T-helper 17 cell (primary cell): ENCODE measurements at regions not wholly inside any gene's neighbourhood (a gene's known extent, or its start where the extent isn't known, plus 50 kb on each side); places are given as distances from the start of the nearest gene placed in this dataset.
"Not testable (repeated sequence)": the region's sequence is repeated elsewhere in the genome, so short reads cannot be mapped to it uniquely, and the experiment has no call there.

ENCODE experiments used
- ATAC-seq: fragments of 150-1000 bp; cut with Tn5 transposase; 2 replicates; pipeline ENCODE4 v1.10.0; 2021; ENCODE audit warnings: mild to moderate bottlenecking, moderate library complexity
- DNase-seq, 3 donors: peaks; one replicate each; pipeline versions ENCODE4 v3.0.0 to v3.0.0-alpha.2; 2020 to 2021
- H3K9me3 ChIP-seq: one replicate; pipeline ENCODE4 v1.7.0; 2013; ENCODE audit warnings: low read length, mild to moderate bottlenecking; ENCODE audit not compliant: control insufficient read depth, poor library complexity, severe bottlenecking
- H3K27ac Mint-ChIP-seq: one replicate; pipeline ENCODE4 v1.8.0; 2022; ENCODE audit warnings: mild to moderate bottlenecking, moderate library complexity, mixed read lengths
- H3K27me3 Mint-ChIP-seq: one replicate; pipeline ENCODE4 v1.8.0; 2022; ENCODE audit warnings: mixed read lengths
- H3K36me3 Mint-ChIP-seq: one replicate; pipeline ENCODE4 v1.8.0; 2022; ENCODE audit warnings: low read depth, mixed read lengths
- H3K4me1 Mint-ChIP-seq: one replicate; pipeline ENCODE4 v1.8.0; 2022; ENCODE audit warnings: mild to moderate bottlenecking, mixed read lengths
- H3K4me3 Mint-ChIP-seq: one replicate; pipeline ENCODE4 v1.8.0; 2022; ENCODE audit warnings: mild to moderate bottlenecking, moderate library complexity, mixed read lengths

- Mint-ChIP-seq H3K36me3 (no peaks in the 10 kb centered on the region), H3K4me3 (no peak overlapping the region), H3K27ac (no peak overlapping the region), H3K4me1 (no peaks in the 10 kb centered on the region), H3K27me3 (no peaks in the 10 kb centered on the region)
- H3K9me3 ChIP-seq = no peaks in the 10 kb centered on the region
- ATAC-seq (no peak), DNase-seq (no peak)
Measured at GRCh38 chr19:31840371-31840770, 491.1 kb upstream of the TSHZ3 start.

GRCh38 chr19:31841755-31842154 is 492.5 kb upstream of the TSHZ3 start:
- Mint-ChIP-seq H3K27me3 (no peaks in the 10 kb centered on the region), H3K36me3 (no peaks in the 10 kb centered on the region), H3K4me1 (no peaks in the 10 kb centered on the region), H3K4me3 (no peak overlapping the region), H3K27ac (no peak overlapping the region)
- no peaks in the 10 kb centered on the region for H3K9me3 ChIP-seq
- ATAC-seq = no peak
- DNase-seq = no peak

DNA sequence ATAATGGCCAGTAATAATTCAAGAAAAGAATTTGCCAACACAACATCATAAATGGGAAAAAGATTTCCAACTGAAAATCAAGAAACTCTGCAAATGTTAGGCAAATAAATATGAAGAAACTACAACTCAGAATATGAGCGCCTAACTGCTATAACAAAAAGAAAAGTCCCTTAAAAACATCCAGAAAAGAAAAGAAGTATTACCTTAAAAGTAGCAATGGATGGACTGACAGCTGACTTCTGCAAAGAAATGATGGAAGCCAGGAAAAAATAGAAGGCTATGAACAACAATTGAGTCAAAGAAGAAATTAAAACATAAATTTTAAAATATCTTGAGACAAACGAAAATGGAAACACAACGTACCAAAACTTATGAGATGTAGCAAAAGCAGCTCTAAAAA is 482.3 kb upstream of the ZNF507 start:
- H3K9me3 ChIP-seq = no peaks in the 10 kb centered on the region
- H3K4me3 Mint-ChIP-seq = no peak overlapping the region
- H3K27me3 Mint-ChIP-seq = no peaks in the 10 kb centered on the region
- H3K27ac Mint-ChIP-seq = no peak overlapping the region
- ATAC-seq (no peak), DNase-seq (no peak)
- H3K4me1 Mint-ChIP-seq = no peaks in the 10 kb centered on the region
- H3K36me3 Mint-ChIP-seq = no peaks in the 10 kb centered on the region

DNA sequence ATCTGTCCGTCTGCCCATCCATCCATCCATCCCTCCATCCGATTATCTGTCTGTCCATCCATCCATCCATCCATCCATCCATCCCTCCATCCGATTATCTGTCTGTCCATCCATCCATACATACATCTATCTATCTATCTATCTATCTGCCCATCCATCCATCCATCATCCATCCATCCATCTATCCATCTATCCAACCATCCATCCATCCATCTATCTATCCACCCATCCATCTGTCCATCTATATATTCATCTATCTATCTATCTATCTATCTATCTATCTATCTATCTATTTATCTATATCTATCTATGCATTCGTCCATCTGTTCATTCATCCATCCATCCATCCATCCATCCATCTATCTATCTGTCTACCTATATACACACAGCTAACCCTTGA is 471.1 kb upstream of the ZNF507 start:
- no peaks in the 10 kb centered on the region for H3K4me1 Mint-ChIP-seq
- H3K27ac Mint-ChIP-seq = no peak overlapping the region
- no peaks in the 10 kb centered on the region for H3K36me3 Mint-ChIP-seq
- DNase-seq = no peak
- H3K4me3 Mint-ChIP-seq = no peak overlapping the region
- no peaks in the 10 kb centered on the region for H3K27me3 Mint-ChIP-seq
- ATAC-seq = no peak
- H3K9me3 ChIP-seq = peaks cover 2% of the 10 kb centered on the region

DNA sequence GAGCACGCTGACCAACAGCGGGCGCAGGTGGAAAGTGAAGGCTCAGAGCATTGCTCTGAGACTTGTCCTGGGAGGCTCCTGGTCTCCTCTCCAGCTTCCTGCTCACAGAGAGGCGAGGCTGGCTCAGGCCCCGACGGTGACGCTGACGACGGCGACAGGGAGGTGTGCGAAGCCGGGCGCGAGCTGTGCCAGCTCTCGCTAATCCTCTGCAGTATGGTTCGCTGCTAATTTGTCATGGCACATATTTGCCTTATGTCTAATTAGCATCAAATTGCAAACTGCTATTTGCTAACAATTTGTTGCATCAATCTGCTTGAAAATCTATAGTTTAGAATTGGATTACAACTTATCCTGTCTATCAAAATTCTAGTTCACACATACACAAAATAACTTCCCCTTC is 469.8 kb upstream of the ZNF507 start:
- no peaks in the 10 kb centered on the region for H3K4me1 Mint-ChIP-seq
- H3K27ac Mint-ChIP-seq = no peak overlapping the region
- H3K9me3 ChIP-seq = peaks cover 2% of the 10 kb centered on the region
- H3K4me3 Mint-ChIP-seq = no peak overlapping the region
- no peaks in the 10 kb centered on the region for H3K27me3 Mint-ChIP-seq
- no peaks in the 10 kb centered on the region for H3K36me3 Mint-ChIP-seq
- ATAC-seq = no peak
- no peak for DNase-seq

DNA sequence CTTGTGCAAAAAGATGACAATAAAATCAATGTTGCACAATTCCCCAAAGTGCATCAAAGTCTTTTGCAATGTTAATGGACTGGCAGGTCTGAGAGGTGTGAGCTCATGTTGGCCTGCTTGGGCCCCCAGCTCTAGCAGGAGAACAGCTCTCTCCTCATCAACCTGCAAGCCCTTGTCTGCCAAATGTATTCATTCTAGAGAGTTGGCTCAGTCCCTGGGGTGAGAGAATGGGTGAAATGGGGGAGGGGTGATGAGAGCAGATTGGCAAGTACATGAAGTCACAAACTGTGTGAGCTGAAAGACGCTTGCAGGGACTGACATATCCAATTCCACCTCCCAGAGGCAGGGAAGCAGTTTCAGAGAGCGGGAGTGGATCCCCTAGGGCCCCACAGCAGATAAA is 465.1 kb upstream of the ZNF507 start:
- peaks cover 2% of the 10 kb centered on the region for H3K9me3 ChIP-seq
- Mint-ChIP-seq H3K4me1 (no peaks in the 10 kb centered on the region), H3K36me3 (no peaks in the 10 kb centered on the region), H3K4me3 (no peak overlapping the region), H3K27me3 (no peaks in the 10 kb centered on the region), H3K27ac (no peak overlapping the region)
- ATAC-seq = no peak
- no peak for DNase-seq

DNA sequence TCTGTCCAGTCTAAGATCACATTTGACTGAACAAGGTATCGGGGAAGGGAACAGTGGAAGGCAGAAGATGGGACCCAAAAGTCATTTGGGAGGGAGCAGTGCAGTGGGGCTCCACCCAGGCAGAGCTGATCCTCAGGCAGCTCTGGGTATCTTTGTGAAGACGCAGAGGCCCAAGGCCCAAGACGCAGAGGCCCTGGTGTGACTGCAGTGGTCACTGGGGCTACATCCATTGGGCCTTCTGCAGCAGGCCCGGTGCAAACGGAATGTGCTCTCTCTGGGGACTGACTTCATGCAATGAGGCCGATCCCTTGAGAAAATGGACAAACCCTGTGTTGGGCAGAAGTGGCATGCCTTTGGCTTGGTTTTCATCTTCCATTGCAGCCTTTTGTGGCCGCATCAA is 463.4 kb upstream of the ZNF507 start:
- DNase-seq = no peak
- H3K27me3 Mint-ChIP-seq = no peaks in the 10 kb centered on the region
- H3K36me3 Mint-ChIP-seq = no peaks in the 10 kb centered on the region
- H3K9me3 ChIP-seq = peaks cover 2% of the 10 kb centered on the region
- no peak overlapping the region for H3K4me3 Mint-ChIP-seq
- H3K4me1 Mint-ChIP-seq = no peaks in the 10 kb centered on the region
- H3K27ac Mint-ChIP-seq = no peak overlapping the region
- no peak for ATAC-seq

DNA sequence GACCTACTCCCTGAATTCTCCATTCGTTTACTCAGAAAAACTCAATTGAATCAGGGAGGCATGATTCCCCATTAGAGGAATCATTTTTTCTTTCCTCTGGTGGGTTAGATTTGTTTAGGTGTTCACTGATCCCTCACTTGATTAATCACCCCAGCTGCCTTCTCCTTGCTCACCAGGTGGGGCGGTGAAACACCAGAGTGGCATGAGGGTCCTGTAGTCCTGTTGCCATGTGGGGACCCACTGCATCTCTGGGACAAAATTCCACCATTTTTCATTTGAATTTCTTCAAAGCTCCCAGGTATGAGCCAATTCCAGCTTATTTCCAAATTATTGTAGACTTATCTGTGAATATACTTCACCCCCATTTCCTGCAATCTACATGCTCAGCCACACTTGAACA is 462.7 kb upstream of the ZNF507 start:
- Mint-ChIP-seq H3K4me3 (no peak overlapping the region), H3K4me1 (no peaks in the 10 kb centered on the region), H3K36me3 (no peaks in the 10 kb centered on the region), H3K27me3 (no peaks in the 10 kb centered on the region), H3K27ac (no peak overlapping the region)
- DNase-seq = no peak
- no peak for ATAC-seq
- peaks cover 2% of the 10 kb centered on the region for H3K9me3 ChIP-seq

DNA sequence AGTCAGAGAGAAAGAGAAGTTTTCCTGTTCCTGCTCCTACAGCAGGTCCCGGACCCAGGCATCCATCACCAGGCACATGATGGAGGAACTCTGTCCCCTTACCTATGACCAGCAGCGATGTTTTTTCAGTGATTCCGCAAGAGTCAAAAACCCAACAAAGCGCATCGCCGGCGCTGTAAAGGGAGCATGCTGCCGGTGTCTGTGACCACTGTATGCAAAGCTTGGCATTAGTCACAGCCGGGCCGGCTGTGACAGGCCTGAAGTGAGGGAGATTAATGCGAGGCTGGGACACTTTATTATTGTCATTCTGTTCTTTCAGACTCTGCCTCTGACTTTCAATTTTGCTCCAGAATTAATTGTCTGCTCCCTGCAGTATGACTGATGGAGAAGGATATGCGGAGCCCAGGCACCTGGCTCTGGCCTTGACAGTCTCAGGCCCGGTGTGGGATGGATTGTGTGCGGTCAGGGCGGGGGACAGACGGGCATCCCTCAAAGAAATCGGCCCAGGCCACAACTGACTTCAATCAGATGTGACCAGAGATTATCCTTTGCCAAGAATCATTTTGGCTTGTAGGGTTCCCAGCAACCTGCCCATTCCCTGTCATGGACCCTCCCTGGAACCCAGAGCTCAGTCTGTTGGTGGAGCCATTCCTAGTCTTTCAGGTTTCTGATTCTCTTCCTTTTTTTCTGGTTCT is 462.0 kb upstream of the ZNF507 start:
- Mint-ChIP-seq H3K36me3 (no peaks in the 10 kb centered on the region), H3K27ac (no peak overlapping the region), H3K27me3 (no peaks in the 10 kb centered on the region), H3K4me1 (no peaks in the 10 kb centered on the region), H3K4me3 (no peak overlapping the region)
- peaks cover 2% of the 10 kb centered on the region for H3K9me3 ChIP-seq
- DNase-seq (no peak), ATAC-seq (no peak)

DNA sequence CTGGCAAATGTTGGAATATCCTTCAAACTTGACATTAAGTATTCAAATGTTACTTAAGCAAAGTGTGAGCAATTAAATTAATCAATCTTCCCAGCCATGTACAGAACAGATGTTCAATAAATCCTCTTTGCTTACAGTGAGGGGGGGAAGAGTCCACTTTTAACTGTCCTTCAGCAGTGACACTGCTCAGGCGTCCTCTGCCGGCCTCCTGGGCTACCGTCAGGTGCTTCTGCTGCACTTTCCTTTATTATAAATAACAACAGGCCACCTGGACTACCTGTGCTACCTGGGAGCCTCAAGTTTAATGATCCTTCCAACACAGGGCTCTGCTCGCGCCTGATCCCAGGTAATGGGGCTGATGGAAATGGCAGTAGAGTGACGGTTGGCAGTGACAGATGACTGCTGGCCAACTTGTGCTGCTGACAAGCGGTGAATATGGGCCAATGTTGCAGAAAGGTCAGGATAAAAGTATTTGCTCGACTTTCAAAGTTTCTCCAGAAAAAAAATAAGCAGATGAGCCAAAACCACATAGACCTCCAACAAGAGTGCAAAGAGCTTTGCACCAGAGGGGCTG is 460.0 kb upstream of the ZNF507 start:
- no peak for ATAC-seq
- DNase-seq = no peak
- Mint-ChIP-seq H3K4me3 (no peak overlapping the region), H3K27ac (no peak overlapping the region), H3K4me1 (no peaks in the 10 kb centered on the region), H3K36me3 (no peaks in the 10 kb centered on the region), H3K27me3 (no peaks in the 10 kb centered on the region)
- no peaks in the 10 kb centered on the region for H3K9me3 ChIP-seq

DNA sequence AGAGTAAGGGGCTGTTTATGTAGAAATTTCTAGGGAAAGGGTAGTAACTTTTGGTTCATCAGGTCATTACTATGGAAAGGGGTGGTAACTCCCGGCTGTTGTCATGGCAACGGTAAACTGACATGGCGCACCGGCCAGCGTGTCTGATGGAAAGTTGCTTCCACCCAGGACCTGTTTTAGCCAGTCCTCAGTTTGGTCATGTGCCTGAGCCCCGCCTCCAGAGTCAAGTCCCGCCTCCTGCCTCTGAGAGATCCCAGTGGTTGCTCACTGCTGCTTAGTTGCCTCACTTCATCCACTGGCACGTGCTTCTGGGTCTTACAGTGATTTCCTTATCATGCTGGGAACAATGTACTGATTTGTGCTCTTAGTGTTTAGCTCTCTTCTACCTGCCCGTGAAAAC is 455.2 kb upstream of the ZNF507 start:
- H3K27ac Mint-ChIP-seq = no peak overlapping the region

GRCh38 chr19:31892060-31892459 is 453.4 kb upstream of the ZNF507 start:
- Mint-ChIP-seq H3K36me3 (no peaks in the 10 kb centered on the region), H3K27ac (no peak overlapping the region), H3K4me1 (no peaks in the 10 kb centered on the region), H3K27me3 (no peaks in the 10 kb centered on the region), H3K4me3 (no peak overlapping the region)
- no peaks in the 10 kb centered on the region for H3K9me3 ChIP-seq
- DNase-seq (no peak), ATAC-seq (no peak)

More for the DNA sequence above, 455.2 kb upstream of the ZNF507 start:
- no peaks in the 10 kb centered on the region for H3K36me3 Mint-ChIP-seq
- no peaks in the 10 kb centered on the region for H3K4me1 Mint-ChIP-seq
- no peak for DNase-seq
- H3K27me3 Mint-ChIP-seq = no peaks in the 10 kb centered on the region
- ATAC-seq = no peak
- H3K9me3 ChIP-seq = no peaks in the 10 kb centered on the region
- H3K4me3 Mint-ChIP-seq = no peak overlapping the region

- not testable (repeated sequence) for H3K4me3 Mint-ChIP-seq, H3K9me3 ChIP-seq, H3K4me1 Mint-ChIP-seq, DNase-seq, H3K27ac Mint-ChIP-seq, H3K36me3 Mint-ChIP-seq, H3K27me3 Mint-ChIP-seq, ATAC-seq
Measured at GRCh38 chr19:31893491-31893890, 451.9 kb upstream of the ZNF507 start.

DNA sequence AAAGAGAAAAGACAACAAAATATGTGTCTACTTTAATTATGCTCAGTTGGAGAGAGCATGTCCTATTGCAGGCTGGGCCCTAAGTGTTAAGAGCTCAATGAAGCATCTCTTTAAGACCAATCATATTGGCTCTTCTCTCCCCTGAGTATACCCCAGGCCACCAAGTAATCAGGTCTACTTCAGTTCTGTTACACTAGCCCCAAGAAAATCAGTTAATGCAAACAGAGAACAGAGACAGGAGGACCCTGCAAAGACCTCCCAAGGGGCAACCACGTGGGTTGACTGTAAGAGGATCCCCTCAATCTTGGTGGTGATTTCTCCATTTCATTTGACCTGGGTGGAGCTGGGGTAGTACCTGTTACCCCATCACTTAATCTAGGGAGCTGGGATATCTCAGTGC is 451.0 kb upstream of the ZNF507 start:
- no peak overlapping the region for H3K4me3 Mint-ChIP-seq
- DNase-seq (no peak), ATAC-seq (no peak)
- H3K36me3 Mint-ChIP-seq = no peaks in the 10 kb centered on the region
- H3K9me3 ChIP-seq = no peaks in the 10 kb centered on the region
- H3K27ac Mint-ChIP-seq = no peak overlapping the region
- no peaks in the 10 kb centered on the region for H3K4me1 Mint-ChIP-seq
- H3K27me3 Mint-ChIP-seq = no peaks in the 10 kb centered on the region
